ENCODE measurements at regions not wholly inside any gene's neighbourhood (a gene's known extent, or its start where the extent isn't known, plus 50 kb on each side); places are given as distances from the start of the nearest gene placed in this dataset.

DNA sequence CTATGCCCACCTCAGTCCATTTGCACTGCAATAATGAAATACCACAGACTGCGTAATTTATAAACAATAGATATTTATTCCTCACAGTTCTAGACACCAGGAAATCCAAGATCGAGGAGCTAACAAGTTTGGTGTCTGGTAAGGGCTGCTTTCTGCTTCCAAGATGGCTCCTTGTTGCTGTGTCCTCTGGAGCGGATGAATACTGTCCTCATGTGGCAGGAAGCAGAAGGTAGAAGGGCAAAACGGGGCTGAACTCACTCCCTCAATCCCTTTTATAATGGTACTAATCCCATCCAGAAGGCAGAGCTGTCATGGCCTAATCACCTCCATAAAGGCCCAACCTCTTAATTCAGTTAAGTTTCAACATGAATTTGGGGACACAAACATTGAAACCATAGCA lies 75.3 kb downstream of the P2RY1 start:
- TF ChIP-seq, protein P1, sequence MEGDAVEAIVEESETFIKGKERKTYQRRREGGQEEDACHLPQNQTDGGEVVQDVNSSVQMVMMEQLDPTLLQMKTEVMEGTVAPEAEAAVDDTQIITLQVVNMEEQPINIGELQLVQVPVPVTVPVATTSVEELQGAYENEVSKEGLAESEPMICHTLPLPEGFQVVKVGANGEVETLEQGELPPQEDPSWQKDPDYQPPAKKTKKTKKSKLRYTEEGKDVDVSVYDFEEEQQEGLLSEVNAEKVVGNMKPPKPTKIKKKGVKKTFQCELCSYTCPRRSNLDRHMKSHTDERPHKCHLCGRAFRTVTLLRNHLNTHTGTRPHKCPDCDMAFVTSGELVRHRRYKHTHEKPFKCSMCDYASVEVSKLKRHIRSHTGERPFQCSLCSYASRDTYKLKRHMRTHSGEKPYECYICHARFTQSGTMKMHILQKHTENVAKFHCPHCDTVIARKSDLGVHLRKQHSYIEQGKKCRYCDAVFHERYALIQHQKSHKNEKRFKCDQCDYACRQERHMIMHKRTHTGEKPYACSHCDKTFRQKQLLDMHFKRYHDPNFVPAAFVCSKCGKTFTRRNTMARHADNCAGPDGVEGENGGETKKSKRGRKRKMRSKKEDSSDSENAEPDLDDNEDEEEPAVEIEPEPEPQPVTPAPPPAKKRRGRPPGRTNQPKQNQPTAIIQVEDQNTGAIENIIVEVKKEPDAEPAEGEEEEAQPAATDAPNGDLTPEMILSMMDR (conservative IDR thresholded peaks at IDR 0.05), result peak; percentile 36
- no peak for TF ChIP-seq ZFX (IDR thresholded peaks at IDR 0.05)

Measured in C4-2B (cell line).